ENCODE measurements at regions not wholly inside any gene's neighbourhood (a gene's known extent, or its start where the extent isn't known, plus 50 kb on each side); places are given as distances from the start of the nearest gene placed in this dataset.
"Not testable (repeated sequence)": the region's sequence is repeated elsewhere in the genome, so short reads cannot be mapped to it uniquely, and the experiment has no call there.

DNA sequence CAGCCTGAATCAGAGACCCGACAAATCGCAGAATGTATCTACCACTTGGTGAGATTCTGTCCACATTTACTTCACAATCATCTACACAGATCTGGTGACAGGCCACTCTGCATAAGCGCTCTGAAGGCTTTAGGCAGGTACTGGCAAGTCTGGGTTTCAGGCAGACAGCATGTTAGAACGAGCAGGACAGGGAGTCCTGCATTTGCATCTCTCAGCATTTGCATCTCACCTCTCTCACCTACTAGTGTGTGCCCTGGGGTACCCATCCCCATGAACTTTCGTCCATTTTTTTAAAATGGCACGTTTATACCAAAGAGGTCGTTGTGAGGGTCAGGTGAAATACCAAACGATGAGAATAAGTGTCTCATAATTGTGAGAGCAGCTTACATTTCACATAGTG, 108.2 kb downstream of the SPATA31A1 start:
- peak; percentile 15 for DNase-seq

- DNase-seq, result peak; percentile 70
Measured at GRCh38 chr9:39464122-39464777, 108.8 kb downstream of the SPATA31A1 start.

DNA sequence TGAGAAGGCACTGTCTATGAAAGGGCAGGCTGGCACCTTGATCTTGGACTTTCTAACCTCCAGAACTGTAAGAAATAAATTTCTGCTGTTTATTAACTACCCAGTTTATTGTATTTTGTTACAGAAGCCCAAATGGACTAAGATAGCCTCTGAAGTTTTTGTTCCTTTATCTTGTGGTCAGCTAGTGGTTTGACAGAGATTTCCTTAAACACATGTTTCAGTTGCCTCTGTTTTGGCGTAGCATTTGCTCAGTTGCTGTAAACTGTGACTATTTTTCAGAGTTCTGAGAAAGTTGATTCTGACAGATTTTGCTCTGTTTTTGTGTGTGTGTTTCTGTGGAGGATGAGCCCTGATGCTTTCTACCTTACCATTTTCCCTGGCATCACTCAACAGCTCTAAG, 119.0 kb downstream of the SPATA31A1 start:
- DNase-seq, result not testable (repeated sequence)

DNA sequence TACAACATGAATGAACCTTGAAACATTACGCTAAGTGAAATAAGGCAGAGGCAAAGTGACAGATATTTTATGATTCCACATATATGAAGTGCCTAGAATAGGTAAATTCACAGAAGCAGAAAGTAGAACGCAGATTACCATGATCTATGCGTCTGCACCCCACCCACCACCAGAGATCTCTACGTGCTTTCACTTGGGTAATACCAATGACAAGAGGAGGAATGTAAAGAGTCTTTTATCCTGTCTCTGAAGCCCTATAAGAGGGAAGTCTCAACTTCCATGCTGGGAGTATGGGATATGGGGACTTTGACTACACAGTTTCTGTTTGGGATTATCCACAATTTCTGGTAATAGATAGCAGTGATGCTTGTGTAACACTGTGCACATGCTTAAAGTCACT, 127.6 kb downstream of the SPATA31A1 start:
- DNase-seq, result not testable (repeated sequence)

DNA sequence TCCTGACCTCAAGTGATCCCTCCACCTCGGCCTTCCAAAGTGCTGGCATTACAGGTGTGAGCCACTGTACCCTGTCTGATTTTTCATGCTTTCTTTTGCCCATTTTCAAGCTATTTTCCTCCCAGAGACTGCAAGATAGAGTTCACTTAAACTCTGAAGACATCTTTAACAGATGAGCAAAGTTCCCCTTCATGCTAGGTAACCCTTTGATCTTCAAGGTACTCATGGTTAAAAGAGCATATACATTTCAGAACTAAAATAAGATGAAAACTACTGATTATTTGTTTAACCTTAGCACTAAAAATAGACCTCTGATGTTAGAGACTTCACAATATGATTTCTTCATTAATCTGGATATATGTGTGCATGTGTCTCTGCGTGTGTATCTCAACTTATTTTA, 128.4 kb downstream of the SPATA31A1 start:
- DNase-seq, result not testable (repeated sequence)

- DNase-seq, result not testable (repeated sequence)
Measured at GRCh38 chr9:39484292-39484691, 128.8 kb downstream of the SPATA31A1 start.

DNA sequence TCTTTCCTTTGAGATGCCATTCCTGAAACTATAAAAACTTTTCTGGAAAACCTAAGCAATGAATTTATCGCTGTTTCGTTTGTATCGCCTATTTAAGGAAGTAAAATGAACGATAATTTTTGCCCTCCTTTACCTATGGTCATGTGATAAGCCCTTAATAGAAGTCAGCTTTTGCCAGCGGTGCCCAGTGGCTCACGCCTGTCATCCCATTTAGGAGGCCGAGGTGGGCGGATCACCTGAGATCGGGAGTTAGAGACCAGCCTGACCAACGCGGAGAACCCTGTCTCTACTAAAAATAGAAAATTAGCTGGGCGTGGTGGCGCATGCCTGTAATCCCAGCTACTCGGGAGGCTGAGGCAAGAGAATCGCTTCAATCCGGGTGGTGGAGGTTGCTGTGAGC, 132.0 kb downstream of the SPATA31A1 start:
- not testable (repeated sequence) for DNase-seq

- DNase-seq, result not testable (repeated sequence)
Measured at GRCh38 chr9:39496248-39496647, 140.8 kb downstream of the SPATA31A1 start.

- DNase-seq, result not testable (repeated sequence)
Measured at GRCh38 chr9:39503178-39503577, 147.7 kb downstream of the SPATA31A1 start.

DNA sequence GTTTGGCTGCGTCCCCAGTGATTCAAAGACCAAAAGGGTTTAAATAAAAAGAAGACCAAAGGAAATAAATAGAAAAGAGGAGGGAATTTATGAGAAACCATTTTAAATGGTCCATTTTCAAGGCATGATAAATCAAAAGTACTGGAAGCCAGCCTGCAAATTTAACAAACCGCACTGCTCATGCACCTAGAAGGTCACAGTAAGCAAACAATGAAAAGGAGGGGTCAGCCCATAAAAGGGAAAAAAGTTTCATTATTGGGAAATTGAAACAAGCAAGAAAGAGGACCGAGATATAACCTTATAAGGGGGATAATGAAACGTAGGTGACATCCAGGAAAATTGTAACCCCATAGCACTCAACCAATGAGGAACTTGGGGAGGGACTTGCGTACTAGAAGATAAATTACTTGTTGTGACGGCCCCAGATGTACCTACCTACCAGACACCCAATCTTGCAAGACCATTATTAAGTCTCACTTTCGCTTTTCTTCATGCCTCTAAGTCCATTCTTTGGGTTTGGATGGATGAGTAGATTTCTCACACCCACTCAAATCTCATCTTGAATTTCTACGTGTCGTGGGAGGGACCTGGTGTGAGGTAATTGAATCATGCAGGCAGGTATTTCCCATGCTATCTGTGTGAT, 172.0 kb downstream of the SPATA31A1 start:
- DNase-seq, result not testable (repeated sequence)

DNA sequence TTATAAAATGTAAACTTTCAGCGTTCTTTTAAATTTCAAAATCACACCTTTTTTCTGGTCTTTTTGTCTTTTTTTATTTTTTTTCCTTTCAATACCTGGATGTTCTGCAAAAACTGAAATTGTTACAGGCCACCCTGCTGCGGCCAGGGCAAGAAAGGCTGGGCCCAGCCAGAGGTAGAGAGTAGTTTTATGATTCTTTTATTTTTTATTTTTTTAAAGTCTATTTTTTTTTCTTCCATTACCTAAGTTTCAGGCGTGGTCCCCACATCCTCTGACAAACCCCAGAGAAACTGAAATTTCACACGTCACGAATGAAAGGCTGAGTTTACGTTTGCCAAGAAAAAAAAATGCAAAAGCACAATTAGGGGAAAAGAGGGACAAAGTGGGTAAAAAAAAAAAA, 177.1 kb downstream of the SPATA31A1 start:
- not testable (repeated sequence) for DNase-seq

GRCh38 chr9:39533001-39533762, 177.7 kb downstream of the SPATA31A1 start:
- DNase-seq, result not testable (repeated sequence)

GRCh38 chr9:39533763-39534548, 178.5 kb downstream of the SPATA31A1 start:
- not testable (repeated sequence) for DNase-seq

DNA sequence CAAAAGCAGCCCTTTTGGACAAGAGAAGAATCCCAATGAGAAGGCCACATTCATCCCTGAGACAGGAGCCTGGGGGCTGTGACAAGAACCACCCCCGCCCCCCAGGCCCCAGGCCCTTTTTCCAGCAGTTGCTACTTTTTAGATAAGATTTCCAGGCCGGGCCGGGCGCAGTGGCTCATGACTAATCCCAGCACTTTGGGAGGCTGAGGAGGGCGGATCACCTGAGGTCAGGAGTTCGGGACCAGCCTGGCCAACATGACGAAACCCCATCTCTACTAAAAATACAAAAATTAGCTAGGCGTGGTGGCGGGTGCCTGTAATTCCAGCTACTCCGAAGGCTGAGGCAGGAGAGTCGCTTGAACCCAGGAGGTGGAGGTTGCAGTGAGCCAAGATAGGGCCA, 179.4 kb downstream of the SPATA31A1 start:
- not testable (repeated sequence) for DNase-seq

- not testable (repeated sequence) for DNase-seq
Measured at GRCh38 chr9:39542157-39542556, 186.7 kb downstream of the SPATA31A1 start.

GRCh38 chr9:39545079-39545478, 189.6 kb downstream of the SPATA31A1 start:
- not testable (repeated sequence) for DNase-seq

DNA sequence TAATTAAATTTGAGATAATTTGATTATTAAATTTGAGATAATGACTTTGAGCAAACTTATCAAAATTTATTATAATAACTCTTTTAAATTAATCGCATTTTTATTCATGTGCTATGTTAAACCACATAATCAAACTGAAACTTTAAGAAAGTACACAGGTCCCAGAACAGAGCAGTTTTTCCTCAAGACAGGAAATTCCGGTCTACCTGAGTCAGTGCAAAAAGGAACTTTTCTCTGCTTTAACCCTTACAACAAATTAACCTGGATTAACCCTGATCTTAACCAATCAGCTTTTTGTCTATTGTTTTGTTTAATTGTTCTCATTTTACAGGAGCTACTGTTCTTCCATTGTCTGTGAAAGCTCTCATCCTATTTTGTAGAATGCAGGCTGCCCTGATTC, 195.1 kb downstream of the SPATA31A1 start:
- not testable (repeated sequence) for DNase-seq

DNA sequence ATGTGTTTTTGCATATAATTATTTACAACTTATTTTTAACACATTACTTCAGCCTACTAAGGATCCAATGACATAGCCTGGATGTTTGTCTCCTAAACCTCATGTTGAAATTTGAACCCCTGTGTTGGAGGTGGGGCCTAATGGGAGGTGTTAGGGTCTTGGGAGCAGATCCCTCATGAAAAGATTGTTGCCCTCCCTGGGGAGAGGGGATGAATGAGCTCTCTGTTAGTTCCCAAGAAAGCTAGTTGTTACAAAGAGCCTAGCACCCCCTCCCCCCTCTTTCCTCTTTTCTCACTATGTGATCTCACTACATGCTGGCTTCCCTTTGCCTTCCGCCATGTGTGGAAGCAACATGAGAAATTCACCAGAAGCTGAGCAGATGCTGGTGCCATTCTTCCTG, 196.1 kb downstream of the SPATA31A1 start:
- DNase-seq, result not testable (repeated sequence)

DNA sequence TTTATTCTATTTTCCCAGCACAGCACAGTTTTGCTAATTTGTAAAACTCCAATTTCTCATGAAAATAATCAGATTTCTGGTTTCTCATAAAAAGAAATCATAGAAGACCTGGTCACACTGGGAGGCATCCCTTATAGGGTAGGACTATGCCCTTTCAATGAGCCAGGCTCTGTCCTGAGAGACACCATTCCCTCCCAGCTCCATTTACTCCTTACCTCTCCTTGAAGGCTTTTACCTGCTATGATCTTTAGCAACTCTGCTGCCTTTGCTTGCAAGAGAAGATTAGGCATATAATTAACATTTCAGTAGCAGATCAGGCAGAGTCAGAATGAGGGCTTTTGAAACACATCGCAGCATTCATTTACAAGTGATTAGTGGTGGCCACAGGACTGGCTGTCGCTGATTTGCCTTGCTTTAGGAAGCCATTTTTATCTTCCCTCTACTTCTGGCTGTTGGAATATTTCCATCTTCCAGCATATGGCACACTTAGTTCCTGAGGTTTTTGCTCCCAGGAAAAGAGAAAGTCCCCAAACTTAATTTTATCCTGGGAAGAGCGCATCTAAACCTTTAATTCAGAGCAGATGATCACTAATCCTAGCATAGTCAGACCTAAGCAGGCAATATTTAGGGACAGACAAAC, 196.9 kb downstream of the SPATA31A1 start:
- not testable (repeated sequence) for DNase-seq

- not testable (repeated sequence) for DNase-seq
Measured at GRCh38 chr9:39554352-39554751, 198.9 kb downstream of the SPATA31A1 start.

DNA sequence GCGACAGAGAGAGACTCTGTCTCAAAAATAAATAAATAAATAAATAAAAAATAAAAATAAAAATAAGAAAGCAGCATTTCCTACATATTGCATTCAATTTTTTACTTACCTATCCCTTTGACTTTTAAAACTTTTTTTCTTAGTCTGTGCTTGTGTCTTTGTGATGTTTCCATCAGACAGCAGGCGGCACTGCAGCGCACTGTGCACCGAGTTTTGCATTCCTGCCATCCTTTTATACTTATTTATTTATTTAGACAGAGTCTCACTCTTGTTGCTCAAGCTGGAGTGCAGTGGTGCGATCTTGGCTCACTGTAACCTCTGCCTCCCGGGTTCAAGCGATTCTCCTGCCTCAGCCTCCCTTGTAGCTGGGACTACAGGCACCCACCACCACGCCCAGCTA, 203.9 kb downstream of the SPATA31A1 start:
- DNase-seq, result not testable (repeated sequence)

GRCh38 chr9:39566782-39567181, 211.3 kb downstream of the SPATA31A1 start:
- DNase-seq, result not testable (repeated sequence)
